Keratinocyte (primary cell): ENCODE measurements at regions not wholly inside any gene's neighbourhood (a gene's known extent, or its start where the extent isn't known, plus 50 kb on each side); places are given as distances from the start of the nearest gene placed in this dataset.

Experiments
- DNase-seq: peaks from one replicate; pipeline ENCODE4 v3.0.0-alpha.2; 2011; ENCODE audit warnings: low read depth, missing footprints, low spot score
- FAIRE-seq: peaks from 2 replicates; lab custom pipeline; 2011; peaks lifted over from hg19 to GRCh38; lab: Jason Lieb, UNC
- H2AFZ ChIP-seq: 2 replicates; pipeline ENCODE4 v1.6.0; 2012; ENCODE audit warnings: low read length, control low read depth, inconsistent platforms; ENCODE audit not compliant: control insufficient read depth
- H3K27ac ChIP-seq: 2 replicates; pipeline ENCODE4 v1.5.1; 2011; ENCODE audit warnings: low read length; ENCODE audit not compliant: control insufficient read depth, insufficient read depth
- H3K27me3 ChIP-seq: 3 replicates; pipeline ENCODE4 v1.6.0; 2011; ENCODE audit warnings: low read length; ENCODE audit not compliant: control insufficient read depth, insufficient read depth; ENCODE audit errors: extremely low read depth
- H3K36me3 ChIP-seq, 2 experiments: 2 replicates in 1 of 2; 3 replicates in 1 of 2; pipeline ENCODE4 v1.5.1; 2011; ENCODE audit warnings: low read length in 2 of 2, mild to moderate bottlenecking in 1 of 2; ENCODE audit not compliant: control insufficient read depth in 2 of 2, insufficient read depth in 2 of 2; ENCODE audit errors: extremely low read depth in 1 of 2
- H3K4me1 ChIP-seq: 3 replicates; pipeline ENCODE4 v1.5.1; 2011; ENCODE audit warnings: low read length; ENCODE audit not compliant: control insufficient read depth, insufficient read depth; ENCODE audit errors: extremely low read depth
- H3K4me2 ChIP-seq: 3 replicates; pipeline ENCODE4 v1.6.0; 2011; ENCODE audit warnings: low read depth, low read length; ENCODE audit not compliant: control insufficient read depth, insufficient read depth; ENCODE audit errors: extremely low read depth
- H3K4me3 ChIP-seq, 3 experiments: fragments of 200-600 bp in 1 of 3; sonication (generic) in 1 of 3; 2 replicates in 2 of 3; 3 replicates in 1 of 3; pipeline ENCODE4 v1.5.1; 2011 to 2016; ENCODE audit warnings: low read length in 3 of 3, mild to moderate bottlenecking in 3 of 3, control low read depth in 2 of 3, inconsistent platforms in 1 of 3, low read depth in 1 of 3, mixed read lengths in 1 of 3, mixed run types in 1 of 3, moderate library complexity in 1 of 3; ENCODE audit not compliant: control insufficient read depth in 2 of 3, insufficient read depth in 2 of 3; ENCODE audit errors: extremely low read depth in 1 of 3
- H3K79me2 ChIP-seq: 2 replicates; pipeline ENCODE4 v1.6.0; 2012; ENCODE audit warnings: low read length; ENCODE audit not compliant: control insufficient read depth, insufficient read depth
- H3K9ac ChIP-seq: 3 replicates; pipeline ENCODE4 v1.6.0; 2011; ENCODE audit warnings: low read length; ENCODE audit not compliant: control insufficient read depth, insufficient read depth; ENCODE audit errors: extremely low read depth
- H3K9me1 ChIP-seq: 3 replicates; pipeline ENCODE4 v1.6.0; 2011; ENCODE audit warnings: low read length; ENCODE audit not compliant: control insufficient read depth, insufficient read depth; ENCODE audit errors: extremely low read depth
- H3K9me3 ChIP-seq: 2 replicates; pipeline ENCODE4 v1.5.1; 2012; ENCODE audit warnings: low read depth, low read length; ENCODE audit not compliant: control insufficient read depth
- H4K20me1 ChIP-seq: 3 replicates; pipeline ENCODE4 v1.6.0; 2011; ENCODE audit warnings: low read length; ENCODE audit not compliant: control insufficient read depth, insufficient read depth; ENCODE audit errors: extremely low read depth
- EZH2 ChIP-seq: IDR thresholded peaks from one replicate; pipeline ENCODE4 v1.6.1; 2012; ENCODE audit warnings: inconsistent platforms, mild to moderate bottlenecking, low read length, moderate library complexity
- dilution Hi-C: fragments of 300-500 bp; cut with MboI; formaldehyde crosslinking; loops from one replicate; pipeline ENCODE4 v1.7.0; 2020; ENCODE audit warnings: low sequenced_read_pairs; ENCODE audit not compliant: extremely low pct_ligation_motif_present
- TF ChIP-seq, protein P1 (sequence below), 3 experiments: IDR thresholded peaks in 1 of 3; conservative IDR thresholded peaks in 1 of 3; optimal IDR thresholded peaks in 1 of 3; 2 replicates in 2 of 3; 3 replicates in 1 of 3; pipeline versions ENCODE3 to v1.5.1; 2011; ENCODE audit warnings: low read length in 3 of 3, mild to moderate bottlenecking in 3 of 3, moderate library complexity in 2 of 3, control low read depth in 1 of 3, inconsistent platforms in 1 of 3; ENCODE audit not compliant: insufficient read depth in 2 of 3; ENCODE audit errors: extremely low read depth in 1 of 3

DNA sequence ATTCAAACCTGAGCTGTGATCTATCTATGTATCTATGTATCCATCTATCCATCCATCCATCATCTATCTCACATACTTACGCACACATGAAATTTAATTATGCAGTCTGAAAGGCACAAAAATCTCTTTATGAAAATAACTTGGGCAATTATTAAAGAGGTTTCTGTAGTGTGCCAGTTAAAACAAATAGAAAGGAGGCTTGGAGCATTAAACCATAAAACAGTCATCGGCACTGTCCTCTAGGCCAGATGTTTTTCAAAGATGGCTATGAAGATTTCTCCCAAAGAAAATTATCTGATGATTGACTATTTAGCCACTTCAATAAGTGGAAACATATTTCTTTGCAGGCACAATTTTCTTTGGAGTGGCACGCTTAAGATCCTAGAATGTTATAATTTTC is 392.5 kb upstream of the RPS23 start:
- Histone ChIP-seq H3K4me1 (no peaks in the 10 kb centered on the region), H3K79me2 (no peaks in the 10 kb centered on the region), H3K9ac (no peak overlapping the region), H4K20me1 (no peaks in the 10 kb centered on the region), H3K4me3 (no peak overlapping the region), H3K9me1 (no peaks in the 10 kb centered on the region), H3K27ac (no peak overlapping the region), H3K27me3 (no peaks in the 10 kb centered on the region), H2AFZ (no peak overlapping the region), H3K4me2 (no peak overlapping the region), H3K9me3 (no peaks in the 10 kb centered on the region), H3K36me3 (no peaks in the 10 kb centered on the region)
- TF ChIP-seq, protein P1, sequence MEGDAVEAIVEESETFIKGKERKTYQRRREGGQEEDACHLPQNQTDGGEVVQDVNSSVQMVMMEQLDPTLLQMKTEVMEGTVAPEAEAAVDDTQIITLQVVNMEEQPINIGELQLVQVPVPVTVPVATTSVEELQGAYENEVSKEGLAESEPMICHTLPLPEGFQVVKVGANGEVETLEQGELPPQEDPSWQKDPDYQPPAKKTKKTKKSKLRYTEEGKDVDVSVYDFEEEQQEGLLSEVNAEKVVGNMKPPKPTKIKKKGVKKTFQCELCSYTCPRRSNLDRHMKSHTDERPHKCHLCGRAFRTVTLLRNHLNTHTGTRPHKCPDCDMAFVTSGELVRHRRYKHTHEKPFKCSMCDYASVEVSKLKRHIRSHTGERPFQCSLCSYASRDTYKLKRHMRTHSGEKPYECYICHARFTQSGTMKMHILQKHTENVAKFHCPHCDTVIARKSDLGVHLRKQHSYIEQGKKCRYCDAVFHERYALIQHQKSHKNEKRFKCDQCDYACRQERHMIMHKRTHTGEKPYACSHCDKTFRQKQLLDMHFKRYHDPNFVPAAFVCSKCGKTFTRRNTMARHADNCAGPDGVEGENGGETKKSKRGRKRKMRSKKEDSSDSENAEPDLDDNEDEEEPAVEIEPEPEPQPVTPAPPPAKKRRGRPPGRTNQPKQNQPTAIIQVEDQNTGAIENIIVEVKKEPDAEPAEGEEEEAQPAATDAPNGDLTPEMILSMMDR (optimal IDR thresholded peaks at IDR 0.05 in 1 of 3, IDR thresholded peaks at IDR 0.05 in 1 of 3, conservative IDR thresholded peaks at IDR 0.05 in 1 of 3; ENCODE audit: extremely low read depth in 1 of 3, insufficient read depth in 2 of 3, low read length in 3 of 3) = no peak
- no peak for TF ChIP-seq EZH2
- dilution Hi-C loops = no loop called here
- FAIRE-seq (no peak), DNase-seq (no peak)

- H3K36me3 ChIP-seq = no peaks in the 10 kb centered on the region
- no peaks in the 10 kb centered on the region for H3K4me1 ChIP-seq
- H3K4me2 ChIP-seq = no peak overlapping the region
- no peaks in the 10 kb centered on the region for H3K27me3 ChIP-seq
- no peak for TF ChIP-seq EZH2
- TF ChIP-seq, protein P1 (optimal IDR thresholded peaks at IDR 0.05 in 1 of 3, IDR thresholded peaks at IDR 0.05 in 1 of 3, conservative IDR thresholded peaks at IDR 0.05 in 1 of 3; ENCODE audit: extremely low read depth in 1 of 3, insufficient read depth in 2 of 3, low read length in 3 of 3) = no peak
- no peak overlapping the region for H3K4me3 ChIP-seq
- no peaks in the 10 kb centered on the region for H3K79me2 ChIP-seq
- no peaks in the 10 kb centered on the region for H4K20me1 ChIP-seq
- FAIRE-seq (no peak), DNase-seq (no peak)
- H2AFZ ChIP-seq = no peak overlapping the region
- dilution Hi-C loops = no loop called here
- H3K27ac ChIP-seq = no peak overlapping the region
- no peak overlapping the region for H3K9ac ChIP-seq
- no peaks in the 10 kb centered on the region for H3K9me3 ChIP-seq
- H3K9me1 ChIP-seq = no peaks in the 10 kb centered on the region
These were observed 391.6 kb upstream of the RPS23 start for GRCh38 chr5:82669720-82670119.
